Fibroblast of skin of right quadriceps (primary cell): ENCODE measurements at regions not wholly inside any gene's neighbourhood (a gene's known extent, or its start where the extent isn't known, plus 50 kb on each side); places are given as distances from the start of the nearest gene placed in this dataset.

ENCODE experiments used
- DNase-seq: peaks from one replicate; pipeline ENCODE4 v3.0.0-alpha.2; 2013

GRCh38 chr11:70631624-70632047, 233.3 kb downstream of the CTTN start:
- no peak for DNase-seq

- no peak for DNase-seq
Measured at GRCh38 chr11:70633610-70634009, 235.3 kb downstream of the CTTN start.

- no peak for DNase-seq
Measured at GRCh38 chr11:70636659-70637058, 238.3 kb downstream of the CTTN start.

- no peak for DNase-seq
Measured at GRCh38 chr11:70637186-70637800, 239.0 kb downstream of the CTTN start.

- no peak for DNase-seq
Measured at GRCh38 chr11:70637949-70638583, 239.7 kb downstream of the CTTN start.

GRCh38 chr11:70640408-70640807, 242.1 kb downstream of the CTTN start:
- no peak for DNase-seq

GRCh38 chr11:70641369-70641768, 243.0 kb downstream of the CTTN start:
- DNase-seq = no peak

GRCh38 chr11:70642266-70642665, 243.9 kb downstream of the CTTN start:
- no peak for DNase-seq

- DNase-seq = no peak
Measured at GRCh38 chr11:70643642-70644041, 245.3 kb downstream of the CTTN start.

GRCh38 chr11:70644343-70645060, 246.2 kb downstream of the CTTN start:
- no peak for DNase-seq

- DNase-seq = no peak
Measured at GRCh38 chr11:70645537-70645936, 247.2 kb downstream of the CTTN start.

GRCh38 chr11:70646272-70647049, 248.1 kb downstream of the CTTN start:
- DNase-seq = no peak

GRCh38 chr11:70647188-70648166, 249.1 kb downstream of the CTTN start:
- no peak for DNase-seq

- peak; percentile 63 for DNase-seq
Measured at GRCh38 chr11:70650075-70650909, 252.0 kb downstream of the CTTN start.

GRCh38 chr11:70651031-70651430, 252.7 kb downstream of the CTTN start:
- DNase-seq = no peak

GRCh38 chr11:70654016-70654415, 255.7 kb downstream of the CTTN start:
- DNase-seq = no peak

- no peak for DNase-seq
Measured at GRCh38 chr11:70655816-70656215, 257.5 kb downstream of the CTTN start.

- no peak for DNase-seq
Measured at GRCh38 chr11:70656252-70656651, 257.9 kb downstream of the CTTN start.

GRCh38 chr11:70660059-70660888, 261.9 kb downstream of the CTTN start:
- DNase-seq = no peak

GRCh38 chr11:70660889-70661197, 262.5 kb downstream of the CTTN start:
- no peak for DNase-seq
